SK-N-MC (cell line): ENCODE measurements at regions not wholly inside any gene's neighbourhood (a gene's known extent, or its start where the extent isn't known, plus 50 kb on each side); places are given as distances from the start of the nearest gene placed in this dataset.

Source experiments
- EZH2 ChIP-seq: fragments of 200-600 bp; sonication (generic); IDR thresholded peaks from one replicate; pipeline ENCODE4 v1.6.1; 2017; ENCODE audit warnings: antibody characterized with exemption
- FOXP2 ChIP-seq: optimal IDR thresholded peaks from 2 replicates; pipeline ENCODE3; 2011; ENCODE audit warnings: mild to moderate bottlenecking, moderate library complexity; ENCODE audit not compliant: insufficient read depth; ENCODE audit errors: extremely low read length, control extremely low read depth
- POLR2AphosphoS5 ChIP-seq: IDR thresholded peaks from 2 replicates; pipeline ENCODE4 v1.6.1; 2012; ENCODE audit warnings: mild to moderate bottlenecking, low read depth, low read length, borderline replicate concordance

GRCh38 chr5:15142458-15142857 lies 270.9 kb upstream of the ANKH start:
- no peak for TF ChIP-seq POLR2AphosphoS5
- TF ChIP-seq EZH2, result no peak
- no peak for TF ChIP-seq FOXP2
